Heart left ventricle (tissue), 13 donors: ENCODE measurements at regions not wholly inside any gene's neighbourhood (a gene's known extent, or its start where the extent isn't known, plus 50 kb on each side); places are given as distances from the start of the nearest gene placed in this dataset.

Experiments used
- POLR2A ChIP-seq, 2 donors: fragments of 450-650 bp; IDR thresholded peaks; one replicate each; pipeline ENCODE4 v1.6.1; 2017; ENCODE audit warnings: antibody characterized with exemption in 2 of 2, mild to moderate bottlenecking in 2 of 2, moderate library complexity in 2 of 2
- TF ChIP-seq, protein P1 (sequence below), 12 donors: fragments of 200-600 bp; sonication (generic) in 4 of 12; IDR thresholded peaks; one replicate each; pipeline versions ENCODE4 v1.5.0 to v1.8.0; 2018 to 2022; ENCODE audit warnings: antibody characterized with exemption in 12 of 12, mild to moderate bottlenecking in 5 of 12
- donor health status: ischemic (EF 13 %, LVEDD 7.1; RV severe dilation, severe dysfunction).
- donor health status: DM: no; HTN: yes; CAD: no.
- donor health status: DM: no; HTN: no; CAD: no.
- donor health status: ischemic (EF 25% LVEDD 6.9; RV normal size, moderate dysfunction).
- donor health status: ischemic (EF 25% LVEDD 5.7; RV mildly dilated, moderate dysfunction).
- donor health status: ischemic (EF 35%, LVEDD 5.7; RV mildly dilated, moderate dysfunction).
- donor health status: nonischemic (EF 11% LVEDD 7.7; RV severe dilation, severe dysfunction).
- donor health status: DM: yes; HTN: yes; CAD: no.
- donor health status: PGD.
- donor health status: ischemic (EF 29% LVEDD 5.4; RV normal size, mild dysfunction).
- donor health status: nonischemic (EF 23%, LVEDD 6.1; RV moderate dilation, normal function).

DNA sequence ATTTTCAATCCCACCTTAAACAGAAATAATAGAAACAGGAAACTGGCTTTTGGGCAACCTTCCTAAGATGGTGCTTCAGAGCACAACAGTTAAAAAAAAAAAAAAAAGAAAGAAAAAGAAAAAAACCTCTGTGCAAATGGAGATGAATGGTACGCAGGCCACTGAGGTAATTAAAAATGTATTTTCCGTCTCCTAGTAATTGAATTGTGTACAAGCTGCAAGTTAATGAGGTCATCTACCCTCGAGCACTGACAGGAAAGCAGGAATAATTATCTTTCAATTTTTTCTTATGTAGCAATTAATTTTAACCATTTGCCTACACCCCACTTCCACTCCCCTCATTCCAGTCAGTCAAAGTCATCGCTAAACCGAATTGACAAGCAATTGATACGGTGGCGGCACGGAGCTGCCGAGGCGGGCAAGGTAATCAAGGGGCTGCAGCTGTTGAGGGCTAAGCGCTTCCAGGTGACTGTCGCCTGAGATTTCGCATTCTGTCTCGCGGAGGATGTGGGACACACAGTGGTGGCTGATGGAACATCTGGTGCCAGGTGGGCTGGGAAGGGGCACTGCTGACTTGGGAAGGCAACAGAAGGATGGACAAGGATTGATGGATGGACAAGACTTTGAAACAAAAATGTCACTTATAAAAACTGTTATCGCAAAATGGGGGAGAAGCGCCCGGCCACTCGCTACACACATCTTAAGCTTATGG is 109.4 kb downstream of the RCN1 start:
- TF ChIP-seq, protein P1, sequence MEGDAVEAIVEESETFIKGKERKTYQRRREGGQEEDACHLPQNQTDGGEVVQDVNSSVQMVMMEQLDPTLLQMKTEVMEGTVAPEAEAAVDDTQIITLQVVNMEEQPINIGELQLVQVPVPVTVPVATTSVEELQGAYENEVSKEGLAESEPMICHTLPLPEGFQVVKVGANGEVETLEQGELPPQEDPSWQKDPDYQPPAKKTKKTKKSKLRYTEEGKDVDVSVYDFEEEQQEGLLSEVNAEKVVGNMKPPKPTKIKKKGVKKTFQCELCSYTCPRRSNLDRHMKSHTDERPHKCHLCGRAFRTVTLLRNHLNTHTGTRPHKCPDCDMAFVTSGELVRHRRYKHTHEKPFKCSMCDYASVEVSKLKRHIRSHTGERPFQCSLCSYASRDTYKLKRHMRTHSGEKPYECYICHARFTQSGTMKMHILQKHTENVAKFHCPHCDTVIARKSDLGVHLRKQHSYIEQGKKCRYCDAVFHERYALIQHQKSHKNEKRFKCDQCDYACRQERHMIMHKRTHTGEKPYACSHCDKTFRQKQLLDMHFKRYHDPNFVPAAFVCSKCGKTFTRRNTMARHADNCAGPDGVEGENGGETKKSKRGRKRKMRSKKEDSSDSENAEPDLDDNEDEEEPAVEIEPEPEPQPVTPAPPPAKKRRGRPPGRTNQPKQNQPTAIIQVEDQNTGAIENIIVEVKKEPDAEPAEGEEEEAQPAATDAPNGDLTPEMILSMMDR (IDR thresholded peaks at IDR 0.05) = no peak
- TF ChIP-seq POLR2A (IDR thresholded peaks at IDR 0.05) = no peak
